OCI-LY1 (cell line): ENCODE measurements at regions not wholly inside any gene's neighbourhood (a gene's known extent, or its start where the extent isn't known, plus 50 kb on each side); places are given as distances from the start of the nearest gene placed in this dataset.

Experiments
- H2AFZ ChIP-seq: fragments of 200-600 bp; sonication (generic), shearing (Covaris generic); 2 replicates; pipeline ENCODE4 v1.6.0; 2014; ENCODE audit warnings: antibody characterized with exemption, mild to moderate bottlenecking, low read length
- H3F3A ChIP-seq: fragments of 200-600 bp; sonication (generic), shearing (Covaris generic); 2 replicates; pipeline ENCODE4 v1.6.0; 2014; ENCODE audit warnings: mild to moderate bottlenecking, antibody characterized with exemption, low read length, moderate library complexity; ENCODE audit not compliant: insufficient read depth
- H3K27ac ChIP-seq: fragments of 200-600 bp; sonication (generic); 2 replicates; pipeline ENCODE4 v1.5.1; 2014; ENCODE audit warnings: low read length, mixed run types, mild to moderate bottlenecking, low read depth; ENCODE audit not compliant: poor library complexity, severe bottlenecking
- H3K27me3 ChIP-seq: fragments of 200-600 bp; sonication (generic); 2 replicates; pipeline ENCODE4 v1.6.0; 2014; ENCODE audit warnings: antibody characterized with exemption, mild to moderate bottlenecking, low read length, moderate library complexity; ENCODE audit not compliant: insufficient read depth
- H3K36me3 ChIP-seq: fragments of 200-600 bp; sonication (generic); 2 replicates; pipeline ENCODE4 v1.6.1; 2014; ENCODE audit warnings: mild to moderate bottlenecking, antibody characterized with exemption, low read length, moderate library complexity, mixed read lengths; ENCODE audit not compliant: insufficient read depth
- H3K4me1 ChIP-seq: fragments of 200-600 bp; sonication (generic); 2 replicates; pipeline ENCODE4 v1.5.1; 2014; ENCODE audit warnings: mild to moderate bottlenecking, low read length, moderate library complexity; ENCODE audit not compliant: insufficient read depth, severe bottlenecking
- H3K4me2 ChIP-seq: fragments of 200-600 bp; sonication (generic), shearing (Covaris generic); 2 replicates; pipeline ENCODE4 v1.6.1; 2014; ENCODE audit warnings: low read length
- H3K4me3 ChIP-seq: fragments of 200-600 bp; sonication (generic); 2 replicates; pipeline ENCODE4 v1.5.1; 2014; ENCODE audit warnings: low read length, low read depth, mild to moderate bottlenecking, mixed read lengths; ENCODE audit not compliant: poor library complexity, severe bottlenecking
- H3K79me2 ChIP-seq: fragments of 200-600 bp; shearing (Covaris generic); 2 replicates; pipeline ENCODE4 v1.6.1; 2016; ENCODE audit warnings: mixed run types, low read length, mixed read lengths; ENCODE audit not compliant: insufficient read depth
- H3K9ac ChIP-seq: fragments of 200-600 bp; sonication (generic), shearing (Covaris generic); 2 replicates; pipeline ENCODE4 v1.6.1; 2014; ENCODE audit warnings: mild to moderate bottlenecking, low read length, mixed read lengths
- H3K9me2 ChIP-seq: fragments of 200-600 bp; sonication (generic), shearing (Covaris generic); 2 replicates; pipeline ENCODE4 v1.6.1; 2014; ENCODE audit warnings: low read depth, mild to moderate bottlenecking, low read length, mixed read lengths
- H3K9me3 ChIP-seq: fragments of 200-600 bp; shearing (Covaris generic); 2 replicates; pipeline ENCODE4 v1.6.1; 2014; ENCODE audit warnings: low read length, mixed read lengths
- H4K20me1 ChIP-seq: fragments of 200-600 bp; sonication (generic), shearing (Covaris generic); 2 replicates; pipeline ENCODE4 v1.6.0; 2016; ENCODE audit warnings: mild to moderate bottlenecking, low read length; ENCODE audit not compliant: insufficient read depth
- EZH2 ChIP-seq: fragments of 200-600 bp; sonication (generic), shearing (Covaris generic); IDR thresholded peaks from 2 replicates; pipeline ENCODE4 v1.8.0; 2017; ENCODE audit warnings: borderline replicate concordance, mixed run types, mild to moderate bottlenecking, antibody characterized with exemption, low read length, moderate library complexity, mixed read lengths
- TF ChIP-seq, protein P1 (sequence below): fragments of 200-600 bp; sonication (generic), shearing (Covaris generic); IDR thresholded peaks from 2 replicates; pipeline ENCODE4 v1.5.1; 2017; ENCODE audit warnings: mild to moderate bottlenecking, antibody characterized with exemption, low read length, moderate library complexity, mixed read lengths

DNA sequence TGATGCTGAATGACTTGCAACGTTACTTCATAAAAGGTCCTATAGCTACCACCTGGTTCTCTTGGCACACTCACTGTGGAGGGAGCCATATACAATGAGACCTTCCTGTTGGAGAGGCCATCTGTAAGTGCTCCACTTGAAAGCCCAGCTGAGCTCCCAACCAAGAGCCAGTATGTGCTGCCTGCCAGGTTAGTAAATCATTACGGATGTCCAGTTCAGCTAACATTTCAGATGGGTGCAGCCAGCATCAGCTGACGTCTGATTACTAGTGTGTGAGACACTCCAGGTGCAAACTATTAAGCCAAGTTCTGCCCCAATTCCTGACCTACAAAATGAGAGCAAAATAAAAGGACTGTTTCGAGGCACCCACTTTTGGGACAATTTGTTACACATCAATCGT, 274.4 kb upstream of the ROBO2 start:
- Histone ChIP-seq H3K79me2 (no peaks in the 10 kb centered on the region), H3F3A (no peaks in the 10 kb centered on the region), H4K20me1 (no peaks in the 10 kb centered on the region), H3K27ac (no peak overlapping the region), H3K9me3 (no peaks in the 10 kb centered on the region), H2AFZ (no peak overlapping the region), H3K27me3 (no peaks in the 10 kb centered on the region), H3K36me3 (no peaks in the 10 kb centered on the region), H3K4me1 (no peaks in the 10 kb centered on the region), H3K4me2 (no peak overlapping the region), H3K4me3 (no peak overlapping the region), H3K9ac (no peak overlapping the region), H3K9me2 (no peaks in the 10 kb centered on the region)
- TF ChIP-seq, protein P1, sequence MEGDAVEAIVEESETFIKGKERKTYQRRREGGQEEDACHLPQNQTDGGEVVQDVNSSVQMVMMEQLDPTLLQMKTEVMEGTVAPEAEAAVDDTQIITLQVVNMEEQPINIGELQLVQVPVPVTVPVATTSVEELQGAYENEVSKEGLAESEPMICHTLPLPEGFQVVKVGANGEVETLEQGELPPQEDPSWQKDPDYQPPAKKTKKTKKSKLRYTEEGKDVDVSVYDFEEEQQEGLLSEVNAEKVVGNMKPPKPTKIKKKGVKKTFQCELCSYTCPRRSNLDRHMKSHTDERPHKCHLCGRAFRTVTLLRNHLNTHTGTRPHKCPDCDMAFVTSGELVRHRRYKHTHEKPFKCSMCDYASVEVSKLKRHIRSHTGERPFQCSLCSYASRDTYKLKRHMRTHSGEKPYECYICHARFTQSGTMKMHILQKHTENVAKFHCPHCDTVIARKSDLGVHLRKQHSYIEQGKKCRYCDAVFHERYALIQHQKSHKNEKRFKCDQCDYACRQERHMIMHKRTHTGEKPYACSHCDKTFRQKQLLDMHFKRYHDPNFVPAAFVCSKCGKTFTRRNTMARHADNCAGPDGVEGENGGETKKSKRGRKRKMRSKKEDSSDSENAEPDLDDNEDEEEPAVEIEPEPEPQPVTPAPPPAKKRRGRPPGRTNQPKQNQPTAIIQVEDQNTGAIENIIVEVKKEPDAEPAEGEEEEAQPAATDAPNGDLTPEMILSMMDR = no peak
- no peak for TF ChIP-seq EZH2

DNA sequence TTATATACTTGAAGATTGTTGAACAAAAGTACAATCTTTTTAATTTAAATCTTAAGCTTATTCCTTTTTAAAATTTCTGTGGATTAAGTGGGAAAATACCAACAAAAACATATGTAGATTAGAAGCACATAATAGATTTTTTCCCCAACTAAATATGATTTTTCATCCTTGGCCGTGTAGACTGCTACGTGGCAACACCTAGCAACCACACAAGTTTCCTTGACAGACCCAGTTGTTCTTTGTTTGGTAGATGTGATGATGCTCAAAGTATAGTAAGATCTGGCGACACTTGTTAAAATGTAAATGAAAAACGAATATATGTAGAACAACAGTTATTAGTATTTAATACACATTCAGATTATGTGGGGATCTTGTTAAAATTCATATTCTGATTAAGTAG, 271.0 kb upstream of the ROBO2 start:
- no peaks in the 10 kb centered on the region for H3K79me2 ChIP-seq
- H3K4me1 ChIP-seq = no peaks in the 10 kb centered on the region
- H3K27me3 ChIP-seq = no peaks in the 10 kb centered on the region
- no peak overlapping the region for H3K9ac ChIP-seq
- H3K9me3 ChIP-seq = no peaks in the 10 kb centered on the region
- H2AFZ ChIP-seq = no peak overlapping the region
- H3F3A ChIP-seq = no peaks in the 10 kb centered on the region
- no peak overlapping the region for H3K27ac ChIP-seq
- H3K4me2 ChIP-seq = no peak overlapping the region
- H3K9me2 ChIP-seq = no peaks in the 10 kb centered on the region
- H4K20me1 ChIP-seq = no peaks in the 10 kb centered on the region
- TF ChIP-seq, protein P1 = no peak
- TF ChIP-seq EZH2 = no peak
- no peaks in the 10 kb centered on the region for H3K36me3 ChIP-seq
- H3K4me3 ChIP-seq = no peak overlapping the region

DNA sequence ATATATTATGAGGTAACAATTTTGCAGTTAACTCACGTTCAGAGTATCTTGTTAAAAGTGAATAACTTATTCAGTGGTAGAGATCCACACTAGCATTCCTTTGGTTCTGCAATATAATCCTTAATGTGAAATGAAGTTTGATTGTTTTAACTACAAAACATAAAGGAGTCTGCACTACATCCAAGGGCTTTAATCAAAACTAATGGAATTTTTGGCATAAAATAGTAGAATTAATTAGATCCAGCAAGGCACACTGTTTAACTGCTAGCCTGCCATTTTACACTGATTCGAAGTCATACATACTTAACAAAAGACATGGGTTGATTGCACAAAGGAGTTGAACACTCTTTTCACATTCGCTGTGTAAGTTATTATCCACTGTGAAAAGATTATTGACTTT, 263.0 kb upstream of the ROBO2 start:
- H3K36me3 ChIP-seq = no peaks in the 10 kb centered on the region
- no peak for TF ChIP-seq EZH2
- TF ChIP-seq, protein P1 = no peak
- no peaks in the 10 kb centered on the region for H3K4me1 ChIP-seq
- H3K27ac ChIP-seq = no peak overlapping the region
- H3K4me3 ChIP-seq = no peak overlapping the region
- H3F3A ChIP-seq = no peaks in the 10 kb centered on the region
- no peaks in the 10 kb centered on the region for H3K9me3 ChIP-seq
- no peaks in the 10 kb centered on the region for H3K27me3 ChIP-seq
- H2AFZ ChIP-seq = no peak overlapping the region
- no peak overlapping the region for H3K9ac ChIP-seq
- H3K79me2 ChIP-seq = no peaks in the 10 kb centered on the region
- H4K20me1 ChIP-seq = no peaks in the 10 kb centered on the region
- no peak overlapping the region for H3K4me2 ChIP-seq
- H3K9me2 ChIP-seq = no peaks in the 10 kb centered on the region
